Activated CD4-positive, alpha-beta T cell treated with anti-CD3 and anti-CD28 coated beads for 24 hours (primary cell): ENCODE measurements at regions not wholly inside any gene's neighbourhood (a gene's known extent, or its start where the extent isn't known, plus 50 kb on each side); places are given as distances from the start of the nearest gene placed in this dataset.
"Not testable (repeated sequence)": the region's sequence is repeated elsewhere in the genome, so short reads cannot be mapped to it uniquely, and the experiment has no call there.

Source experiments
- DNase-seq, 2 donors: peaks; one replicate each; pipeline ENCODE4 v3.0.0-alpha.2; 2020; ENCODE audit warnings: low read depth in 2 of 2

- no peak for DNase-seq
Observed at GRCh38 chr17:63173903-63174302, 207.9 kb downstream of the TANC2 start.

- DNase-seq = no peak
Observed at GRCh38 chr17:63178530-63178929, 212.5 kb downstream of the TANC2 start.

- DNase-seq = no peak
Observed at GRCh38 chr17:63181856-63182255, 215.8 kb downstream of the TANC2 start.

GRCh38 chr17:63185420-63185819 is 219.4 kb downstream of the TANC2 start:
- no peak for DNase-seq

GRCh38 chr17:63189082-63189481 is 223.0 kb downstream of the TANC2 start:
- no peak for DNase-seq

- DNase-seq = no peak
Observed at GRCh38 chr17:63189930-63190329, 223.9 kb downstream of the TANC2 start.

- DNase-seq = no peak
Observed at GRCh38 chr17:63190821-63191370, 224.9 kb downstream of the TANC2 start.

GRCh38 chr17:63191610-63192009 is 225.6 kb downstream of the TANC2 start:
- DNase-seq = no peak

- DNase-seq = no peak
Observed at GRCh38 chr17:63193827-63194226, 227.8 kb downstream of the TANC2 start.

- no peak for DNase-seq
Observed at GRCh38 chr17:63196772-63197335, 230.8 kb downstream of the TANC2 start.

GRCh38 chr17:63203652-63204051 is 237.6 kb downstream of the TANC2 start:
- DNase-seq = no peak

- no peak for DNase-seq
Observed at GRCh38 chr17:63221939-63222338, 224.2 kb downstream of the CYB561 start.

- DNase-seq = peak; percentile 8 to 18
Observed at GRCh38 chr17:63222655-63223054, 223.5 kb downstream of the CYB561 start.

- no peak for DNase-seq
Observed at GRCh38 chr17:63223212-63223911, 222.7 kb downstream of the CYB561 start.

GRCh38 chr17:63224644-63225043 is 221.5 kb downstream of the CYB561 start:
- DNase-seq = no peak

- not testable (repeated sequence) for DNase-seq
Observed at GRCh38 chr17:63226720-63227119, 219.4 kb downstream of the CYB561 start.

- not testable (repeated sequence) for DNase-seq
Observed at GRCh38 chr17:63231015-63231620, 215.0 kb downstream of the CYB561 start.

GRCh38 chr17:63232565-63233310 is 213.4 kb downstream of the CYB561 start:
- no peak for DNase-seq

- DNase-seq = no peak
Observed at GRCh38 chr17:63240106-63240505, 206.0 kb downstream of the CYB561 start.

- no peak for DNase-seq
Observed at GRCh38 chr17:63246344-63246743, 199.8 kb downstream of the CYB561 start.

GRCh38 chr17:63247706-63248105 is 198.4 kb downstream of the CYB561 start:
- no peak for DNase-seq
